GM19351 (cell line): ENCODE measurements at regions not wholly inside any gene's neighbourhood (a gene's known extent, or its start where the extent isn't known, plus 50 kb on each side); places are given as distances from the start of the nearest gene placed in this dataset.

Experiments used
- ATAC-seq: cut with Tn5 transposase; IDR thresholded peaks from one replicate; pipeline ENCODE4 v1.9.1; 2021; ENCODE audit warnings: mild to moderate bottlenecking, moderate library complexity; ENCODE audit not compliant: unreplicated experiment

DNA sequence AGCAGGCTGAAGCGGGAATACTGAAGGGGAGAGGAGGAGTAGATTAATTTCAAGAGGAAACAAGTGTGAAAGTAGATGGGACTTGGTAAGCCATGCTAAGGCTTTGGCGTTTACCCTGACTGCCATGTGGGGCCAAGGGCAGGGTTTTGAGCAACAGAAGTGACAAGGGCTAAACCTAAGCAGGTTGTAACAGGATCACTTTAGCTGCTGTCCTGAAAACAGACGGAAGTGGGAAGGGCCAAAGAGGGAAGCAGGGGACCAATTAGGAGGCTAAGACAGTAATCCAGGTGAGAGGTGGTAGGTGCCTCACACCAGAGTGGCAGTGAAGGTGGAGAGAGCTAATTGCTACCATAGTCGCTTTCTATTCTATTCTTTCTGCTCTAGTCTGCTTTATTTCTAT, 166.5 kb downstream of the PJA1 start:
- no peak for ATAC-seq

GRCh38 chrX:68997911-68998310, 167.3 kb downstream of the PJA1 start:
- no peak for ATAC-seq

GRCh38 chrX:68997511-68997910, 167.7 kb downstream of the PJA1 start:
- ATAC-seq, result no peak

- ATAC-seq, result no peak
These were observed 167.1 kb downstream of the EFNB1 start for GRCh38 chrX:68995780-68996551.

DNA sequence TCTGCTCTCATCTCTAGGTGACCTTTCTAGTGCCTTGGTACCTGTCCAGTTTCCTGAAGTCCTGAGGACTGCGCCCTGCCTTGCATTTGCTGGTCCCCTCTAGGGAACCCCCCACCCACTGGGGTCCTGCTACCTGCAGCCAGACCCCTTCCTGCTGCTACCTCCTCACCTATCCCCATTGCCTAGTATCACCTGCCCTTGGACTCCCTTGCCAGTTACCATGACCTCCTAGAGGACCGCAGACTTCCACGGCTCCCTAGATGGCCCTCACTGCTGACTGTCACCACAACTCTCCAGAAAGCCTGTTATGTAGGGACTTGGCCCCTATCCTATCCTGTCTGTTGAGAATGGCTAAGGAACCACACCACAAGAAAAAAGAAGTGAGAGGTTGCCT, 166.6 kb downstream of the EFNB1 start:
- ATAC-seq, result no peak

DNA sequence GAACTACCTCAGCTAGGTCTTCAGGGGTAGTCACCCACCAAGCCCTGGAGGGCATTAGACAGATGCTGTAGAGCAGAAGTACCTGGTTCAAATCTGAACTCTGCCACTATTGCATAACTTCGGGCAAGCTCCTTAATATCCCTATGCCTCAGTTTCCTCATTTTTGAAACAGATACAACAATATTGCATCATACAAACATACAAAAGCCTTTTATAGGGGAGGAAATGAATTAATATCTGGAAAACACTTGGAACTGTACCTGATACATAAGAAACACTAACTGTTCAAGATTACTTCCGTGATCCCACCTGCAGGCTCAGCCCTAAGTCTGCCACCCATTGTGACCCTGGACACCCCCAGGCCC, 166.1 kb downstream of the EFNB1 start:
- no peak for ATAC-seq

DNA sequence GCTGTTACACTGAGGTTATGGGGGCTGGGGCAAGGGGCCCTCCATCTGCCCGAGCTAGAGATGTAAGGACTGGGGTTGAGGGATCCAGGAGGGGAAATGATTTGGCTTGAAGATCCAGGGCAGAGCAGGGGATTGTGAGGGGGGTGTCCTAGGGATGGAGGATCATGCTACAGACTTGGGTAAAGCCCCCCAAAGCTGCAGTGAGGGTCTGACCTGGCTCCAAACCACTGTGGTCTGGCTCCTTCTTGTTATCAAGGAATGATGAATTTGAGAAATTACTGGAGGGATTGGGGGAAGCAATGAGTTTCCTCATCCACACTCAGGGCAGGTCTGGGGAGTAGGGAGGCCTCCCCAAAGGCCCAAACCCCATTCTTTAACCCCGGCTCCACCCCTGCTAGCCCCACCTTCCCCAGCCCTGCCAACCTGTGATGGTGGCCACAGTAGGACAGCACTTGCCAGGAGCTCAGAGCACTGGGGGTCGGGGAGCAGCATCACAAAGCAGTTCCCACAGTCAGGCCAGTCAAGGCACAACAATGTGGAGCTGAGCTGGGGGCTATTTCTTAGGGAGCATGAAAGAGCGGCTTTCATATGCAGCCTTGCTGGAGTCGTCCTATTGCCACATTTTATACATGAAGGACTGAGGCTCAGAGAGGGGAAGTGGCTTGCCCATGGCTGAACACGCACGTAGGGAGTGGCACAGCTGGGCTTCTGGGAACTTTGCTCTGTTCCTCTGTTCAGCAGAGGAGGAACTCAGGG, 165.5 kb downstream of the EFNB1 start:
- no peak for ATAC-seq

- no peak for ATAC-seq
These were observed 164.1 kb downstream of the EFNB1 start for GRCh38 chrX:68992821-68993397.

DNA sequence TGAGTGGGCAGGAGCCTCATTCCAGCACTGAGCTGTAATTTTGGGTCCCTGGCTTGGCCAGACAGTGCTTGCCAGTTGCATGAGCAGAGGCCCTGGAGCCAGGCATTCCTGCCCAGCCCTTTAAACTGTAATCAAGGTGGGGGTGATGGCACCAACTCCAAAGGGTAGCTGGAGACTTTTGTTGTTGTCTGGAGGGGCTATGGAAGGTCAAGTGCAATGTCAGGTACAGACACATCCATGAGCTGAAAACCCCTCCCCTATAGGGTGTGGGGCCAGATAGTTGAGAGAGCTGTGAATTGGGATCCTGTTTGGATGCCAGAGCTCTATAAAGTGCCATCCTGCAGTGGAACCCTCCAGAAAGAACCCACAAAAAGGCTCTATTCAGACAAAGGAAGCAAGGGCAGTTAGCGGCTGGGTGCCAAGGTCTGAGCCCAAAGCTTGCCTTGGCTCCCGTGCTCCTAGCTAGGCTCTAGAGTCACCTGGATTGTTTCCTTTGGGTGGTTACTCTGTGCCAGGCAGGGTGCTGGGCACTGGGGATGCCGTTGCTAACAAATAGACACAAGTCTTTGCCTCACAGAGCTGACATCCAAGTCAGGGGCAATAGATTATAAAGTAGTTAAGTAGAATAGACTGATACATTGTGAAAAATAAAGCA, 163.0 kb downstream of the EFNB1 start:
- no peak for ATAC-seq

DNA sequence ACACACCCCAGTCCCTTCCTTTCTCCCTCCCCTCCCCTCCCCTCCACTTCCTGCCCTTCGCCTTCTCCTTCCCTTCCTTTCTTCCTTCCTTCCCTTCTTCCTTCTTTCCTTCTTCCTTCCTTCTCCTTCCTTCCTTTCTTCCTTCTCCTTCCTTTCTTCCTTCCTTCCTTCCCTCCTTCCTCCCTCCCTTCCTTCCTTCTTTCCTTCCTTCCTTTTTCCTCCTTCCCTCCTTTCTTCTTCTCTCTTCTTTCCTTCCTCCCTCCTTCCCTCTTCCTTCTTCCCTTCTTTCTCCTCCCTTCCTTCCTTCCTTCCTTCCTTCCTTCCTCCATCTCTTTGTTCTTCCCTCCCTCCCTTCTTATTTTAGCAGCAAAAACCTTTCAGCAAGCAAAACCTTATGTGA, 162.1 kb downstream of the EFNB1 start:
- no peak for ATAC-seq

DNA sequence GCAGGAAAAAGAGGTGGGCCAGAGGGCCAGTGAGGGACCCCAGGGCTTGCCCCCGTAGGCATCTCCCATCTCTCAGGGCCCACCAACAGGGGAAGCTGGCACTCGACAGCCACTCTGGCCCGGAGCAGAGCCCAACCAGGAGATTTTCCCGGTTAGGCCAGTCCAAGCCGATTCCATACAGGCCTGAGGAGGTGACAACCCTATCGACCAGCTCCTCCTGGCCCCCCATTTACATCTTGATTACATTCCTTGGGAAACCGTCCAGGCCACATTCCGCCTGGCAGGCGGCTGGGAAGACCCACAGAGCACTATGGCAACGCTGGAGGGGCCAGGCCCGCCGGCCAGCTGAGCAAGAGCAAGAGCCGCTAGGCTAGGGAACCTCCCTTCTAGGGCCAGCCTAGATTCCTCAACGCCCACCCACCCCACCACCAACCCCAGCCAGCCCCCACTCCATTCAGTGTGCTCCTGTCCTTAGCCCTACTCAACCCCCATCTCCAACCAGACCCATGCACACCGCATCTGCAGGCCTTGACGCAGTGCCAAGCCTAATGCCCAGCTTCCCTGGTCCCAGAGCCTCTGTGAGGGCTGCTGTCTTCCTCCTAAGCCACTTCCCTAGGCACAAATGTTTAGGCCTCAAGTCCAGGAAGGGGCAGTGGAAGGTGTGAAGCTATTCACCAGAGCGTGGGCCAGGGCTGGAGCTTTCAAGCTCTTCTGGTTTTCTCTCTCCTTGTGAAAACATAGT, 161.2 kb downstream of the EFNB1 start:
- no peak for ATAC-seq

GRCh38 chrX:68989456-68989855, 160.6 kb downstream of the EFNB1 start:
- ATAC-seq, result no peak

DNA sequence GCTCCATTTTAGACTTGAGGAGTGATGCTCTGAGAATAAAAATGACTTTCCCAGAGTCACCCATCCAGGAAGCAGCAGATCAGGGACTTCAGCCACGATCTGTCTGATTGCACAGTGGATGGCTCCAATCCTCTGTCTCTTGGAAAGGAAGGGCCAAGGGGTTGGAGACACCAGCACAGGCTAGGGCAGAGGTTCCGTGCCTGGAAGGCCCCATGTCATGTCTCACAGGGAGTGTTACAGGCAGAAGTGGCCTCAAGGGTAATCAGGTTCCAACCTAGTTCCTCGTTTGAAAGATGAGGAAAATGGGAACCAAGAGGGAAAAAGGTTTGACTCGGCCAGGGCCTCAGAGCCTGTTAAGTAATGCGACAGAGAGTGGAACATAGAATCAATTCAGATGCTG, 160.0 kb downstream of the EFNB1 start:
- no peak for ATAC-seq

DNA sequence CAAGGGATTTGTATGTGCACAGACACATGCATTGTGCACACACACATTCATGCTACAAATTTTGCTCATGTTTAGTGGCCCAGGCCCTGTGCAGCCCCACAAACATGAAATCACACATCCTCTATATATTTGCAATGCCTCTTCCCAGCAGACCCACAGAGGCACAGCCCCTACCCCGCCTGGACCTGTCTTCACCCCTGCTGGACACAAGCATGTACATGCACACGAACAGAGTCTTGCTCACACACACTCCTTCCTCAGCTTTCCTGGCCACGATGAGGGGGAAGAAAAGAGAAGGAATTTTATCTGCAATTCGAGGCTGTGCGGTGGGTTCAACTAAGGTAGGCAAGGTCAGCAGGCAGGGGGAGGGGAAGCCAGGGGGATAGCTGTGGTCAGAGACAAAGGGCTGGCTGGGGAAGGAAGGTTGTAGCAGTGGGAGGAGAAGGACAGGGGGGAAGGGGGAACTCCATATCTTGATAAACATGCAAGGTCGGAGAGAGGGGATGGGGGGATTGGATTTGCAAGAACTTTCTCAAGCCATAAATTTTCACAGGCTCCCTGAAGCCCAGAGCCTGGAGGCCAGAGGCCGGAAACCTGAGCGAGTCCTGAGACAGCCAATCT, 156.4 kb downstream of the EFNB1 start:
- no peak for ATAC-seq

- ATAC-seq, result no peak
These were observed 154.4 kb downstream of the EFNB1 start for GRCh38 chrX:68983004-68983857.

- ATAC-seq, result no peak
These were observed 153.7 kb downstream of the EFNB1 start for GRCh38 chrX:68982476-68982875.

- ATAC-seq, result no peak
These were observed 152.2 kb downstream of the EFNB1 start for GRCh38 chrX:68980906-68981616.

DNA sequence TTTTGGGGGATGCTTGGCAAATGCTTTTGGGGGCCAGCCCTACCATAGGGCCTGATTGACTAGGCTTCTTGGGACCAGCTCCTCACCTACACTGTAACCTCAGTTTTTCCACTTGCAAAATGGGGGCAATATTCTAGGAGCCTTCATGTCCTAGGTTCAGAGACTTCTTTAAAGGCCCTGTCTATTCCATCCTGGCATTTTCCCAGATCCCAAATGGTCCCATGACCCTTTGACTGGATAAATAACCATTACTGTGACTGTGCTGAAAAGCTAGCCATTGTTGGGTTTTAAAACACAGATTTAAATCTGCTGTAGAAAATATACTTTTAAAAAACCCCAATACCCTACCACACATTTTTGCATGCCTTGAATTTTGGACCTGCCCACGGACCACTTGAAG, 149.8 kb downstream of the EFNB1 start:
- ATAC-seq, result no peak

GRCh38 chrX:68978255-68978654, 149.4 kb downstream of the EFNB1 start:
- ATAC-seq, result no peak
